RPMI7951 (cell line): ENCODE measurements at regions not wholly inside any gene's neighbourhood (a gene's known extent, or its start where the extent isn't known, plus 50 kb on each side); places are given as distances from the start of the nearest gene placed in this dataset.

Experiments used
- DNase-seq: peaks from one replicate; pipeline ENCODE4 v3.0.0-alpha.2; 2012; ENCODE audit warnings: low read depth

- DNase-seq, result peak; percentile 67
These were observed 233.4 kb upstream of the COPS8 start for GRCh38 chr2:236852100-236852976.

- DNase-seq, result no peak
These were observed 232.7 kb upstream of the COPS8 start for GRCh38 chr2:236852977-236853374.

- no peak for DNase-seq
These were observed 232.1 kb upstream of the COPS8 start for GRCh38 chr2:236853585-236854051.

- DNase-seq, result no peak
These were observed 230.4 kb upstream of the COPS8 start for GRCh38 chr2:236855176-236855865.

GRCh38 chr2:236855866-236856847 is 229.5 kb upstream of the COPS8 start:
- DNase-seq, result no peak

GRCh38 chr2:236856848-236857235 is 228.8 kb upstream of the COPS8 start:
- no peak for DNase-seq

- DNase-seq, result no peak
These were observed 228.4 kb upstream of the COPS8 start for GRCh38 chr2:236857246-236857645.

- no peak for DNase-seq
These were observed 227.9 kb upstream of the COPS8 start for GRCh38 chr2:236857781-236858180.

GRCh38 chr2:236858661-236859060 is 227.0 kb upstream of the COPS8 start:
- DNase-seq, result no peak

GRCh38 chr2:236859908-236860307 is 225.8 kb upstream of the COPS8 start:
- DNase-seq, result no peak

GRCh38 chr2:236861196-236861875 is 224.4 kb upstream of the COPS8 start:
- DNase-seq, result no peak

- DNase-seq, result no peak
These were observed 223.7 kb upstream of the COPS8 start for GRCh38 chr2:236861944-236862343.

- peak; percentile 40 for DNase-seq
These were observed 223.2 kb upstream of the COPS8 start for GRCh38 chr2:236862526-236862925.

- DNase-seq, result peak; percentile 94
These were observed 222.5 kb upstream of the COPS8 start for GRCh38 chr2:236862961-236863728.

- no peak for DNase-seq
These were observed 222.0 kb upstream of the COPS8 start for GRCh38 chr2:236863729-236864126.

GRCh38 chr2:236865052-236865451 is 220.6 kb upstream of the COPS8 start:
- no peak for DNase-seq

GRCh38 chr2:236866542-236867340 is 218.9 kb upstream of the COPS8 start:
- no peak for DNase-seq

- DNase-seq, result peak; percentile 92
These were observed 218.0 kb upstream of the COPS8 start for GRCh38 chr2:236867441-236868260.

- DNase-seq, result no peak
These were observed 215.3 kb upstream of the COPS8 start for GRCh38 chr2:236870370-236870769.
